NCI-H1417 (cell line): ENCODE measurements at regions not wholly inside any gene's neighbourhood (a gene's known extent, or its start where the extent isn't known, plus 50 kb on each side); places are given as distances from the start of the nearest gene placed in this dataset.
"Not testable (repeated sequence)": the region's sequence is repeated elsewhere in the genome, so short reads cannot be mapped to it uniquely, and the experiment has no call there.

Experiments used
- DNase-seq, 3 experiments: peaks; one replicate each; lab custom pipeline; 2025; lab: John Stamatoyannopoulos, UW

DNA sequence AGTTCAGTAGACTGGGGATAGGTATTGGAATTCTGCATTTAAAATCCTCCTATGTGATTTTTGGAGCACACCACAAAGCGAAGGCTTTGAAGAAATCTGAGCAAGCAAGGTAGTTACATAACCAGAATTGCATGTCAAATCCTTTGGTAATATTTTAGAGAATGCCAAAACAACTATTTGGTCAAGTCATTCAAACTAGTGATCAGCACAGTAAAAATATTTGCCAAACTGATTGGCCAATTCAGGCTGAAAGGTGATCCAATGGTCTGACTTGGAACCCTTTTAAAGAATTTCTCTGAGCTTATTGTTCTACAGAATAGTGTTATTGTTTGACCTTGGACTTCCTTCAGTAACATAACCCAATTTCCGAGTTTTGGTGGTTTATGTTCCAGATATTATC, 214.2 kb upstream of the ETAA1 start:
- no peak for DNase-seq

DNA sequence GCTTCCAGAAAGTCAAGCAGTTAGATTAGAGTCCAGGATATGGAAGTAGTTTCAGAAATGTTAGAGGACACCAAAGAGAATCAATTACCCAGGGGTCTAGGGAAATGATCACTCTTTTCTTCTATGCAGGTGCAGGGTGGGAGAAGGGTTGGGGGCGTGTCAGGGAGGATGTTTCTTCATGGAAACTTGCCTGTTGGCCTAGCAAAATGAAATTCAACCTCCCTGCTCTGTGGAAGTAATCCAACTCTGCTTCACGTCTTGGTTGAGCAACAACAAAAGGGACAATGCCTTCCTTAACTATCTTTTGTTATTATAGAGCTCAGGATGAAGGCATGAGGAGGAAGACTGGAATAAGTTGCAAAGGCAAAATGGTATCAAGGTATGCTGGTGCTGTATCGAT, 210.8 kb upstream of the ETAA1 start:
- no peak for DNase-seq

DNA sequence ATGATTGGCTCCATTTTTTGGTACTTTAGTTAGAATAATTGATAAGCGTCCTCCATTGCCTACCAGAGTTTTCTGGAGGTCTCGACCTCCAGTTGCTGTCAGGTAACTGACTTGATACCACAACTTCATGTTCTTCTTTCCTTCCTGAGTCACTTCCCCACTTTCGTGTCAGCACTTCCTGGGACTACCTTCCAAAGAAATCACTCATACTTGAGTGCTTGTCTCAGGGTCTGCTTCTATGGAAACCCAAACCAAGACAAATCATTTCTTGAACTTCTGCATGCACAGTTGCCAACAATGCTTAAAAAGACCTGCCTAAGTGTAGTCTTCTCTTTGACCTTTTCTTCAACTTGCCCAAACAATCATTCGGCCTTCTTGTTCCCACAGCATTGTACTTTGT, 210.3 kb upstream of the ETAA1 start:
- no peak for DNase-seq

DNA sequence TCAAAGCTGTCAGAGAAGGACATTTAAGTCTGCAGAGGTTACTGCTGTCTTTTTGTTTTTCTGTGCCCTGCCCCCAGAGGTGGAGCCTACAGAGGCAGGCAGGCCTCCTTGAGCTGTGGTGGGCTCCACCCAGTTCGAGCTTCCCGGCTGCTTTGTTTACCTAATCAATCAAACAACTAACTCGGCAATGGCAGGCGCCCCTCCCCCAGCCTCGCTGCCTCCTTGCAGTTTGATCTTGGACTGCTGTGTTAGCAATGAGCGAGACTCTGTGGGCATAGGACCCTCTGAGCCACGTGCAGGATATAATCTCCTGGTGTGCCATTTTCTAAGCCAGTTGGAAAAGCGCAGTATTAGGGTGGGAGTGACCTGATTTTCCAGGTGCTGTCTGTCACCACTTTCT, 201.8 kb upstream of the ETAA1 start:
- not testable (repeated sequence) for DNase-seq

DNA sequence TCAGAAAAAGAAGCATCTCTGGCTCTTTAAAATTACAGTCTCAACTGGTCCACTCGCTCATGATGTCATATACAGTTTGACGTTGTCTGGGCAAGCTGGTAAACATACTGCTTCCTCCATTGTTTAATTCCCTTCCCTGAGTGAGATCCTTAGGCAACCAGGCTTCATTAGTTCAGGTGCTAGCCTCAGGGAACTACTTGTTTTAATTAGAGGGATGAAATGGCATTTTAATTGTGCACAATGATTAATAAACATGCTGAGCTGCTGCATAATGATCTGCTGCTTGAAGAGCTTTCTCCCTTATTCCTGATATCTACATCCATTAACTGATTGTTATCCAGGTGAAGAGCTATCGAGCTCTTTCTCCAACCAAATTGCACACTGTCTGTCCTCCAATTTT, 195.6 kb upstream of the ETAA1 start:
- DNase-seq = peak in 2 of 3 experiments; percentile 66 to 96

DNA sequence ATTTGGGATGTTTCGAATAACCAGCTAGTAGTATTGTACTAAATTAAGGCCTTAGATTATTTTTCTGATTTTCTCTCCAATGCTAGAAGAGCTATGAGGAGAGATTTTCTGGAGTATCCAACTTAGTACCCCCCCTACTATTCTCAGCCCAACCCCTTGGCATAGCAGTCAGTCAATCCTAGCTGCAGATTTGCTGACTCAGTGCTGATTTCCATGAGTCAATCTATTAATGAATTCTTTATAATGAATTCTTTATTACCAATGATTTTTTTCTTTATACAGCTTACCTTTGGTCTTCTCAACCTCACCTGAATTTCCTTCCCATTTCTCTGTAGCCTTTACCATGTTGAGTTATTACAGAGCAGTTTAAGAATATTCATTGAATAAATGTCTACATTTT, 192.8 kb upstream of the ETAA1 start:
- no peak for DNase-seq

DNA sequence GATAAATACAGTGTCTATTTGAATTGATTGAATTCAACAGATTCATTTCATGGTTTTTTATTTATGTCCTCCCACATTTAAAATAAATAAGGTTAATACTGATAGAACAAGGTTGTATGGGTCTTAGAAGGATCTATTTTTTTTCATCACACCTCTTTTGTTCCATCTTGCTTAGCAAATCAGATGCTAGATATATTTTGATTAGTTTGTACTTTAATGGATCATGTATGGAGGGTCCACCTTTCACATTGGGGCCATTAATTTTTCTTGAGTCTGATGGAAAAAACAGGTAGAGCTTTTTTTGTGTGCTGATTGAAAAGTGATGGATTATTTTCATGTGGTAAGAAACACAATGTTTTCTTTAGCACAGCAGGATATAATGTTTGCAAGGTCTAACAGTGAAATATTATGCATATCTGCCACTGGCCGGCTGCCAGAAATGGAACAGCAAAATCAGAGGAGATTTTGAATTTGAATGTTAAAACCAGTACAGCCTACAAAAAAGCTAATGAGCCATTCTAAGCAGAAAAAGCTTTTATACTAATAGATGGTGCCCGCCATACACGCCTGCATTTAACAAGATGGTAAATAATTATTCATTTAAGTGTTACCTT, 188.1 kb upstream of the ETAA1 start:
- DNase-seq = peak; percentile 24 to 91 (median 67)

DNA sequence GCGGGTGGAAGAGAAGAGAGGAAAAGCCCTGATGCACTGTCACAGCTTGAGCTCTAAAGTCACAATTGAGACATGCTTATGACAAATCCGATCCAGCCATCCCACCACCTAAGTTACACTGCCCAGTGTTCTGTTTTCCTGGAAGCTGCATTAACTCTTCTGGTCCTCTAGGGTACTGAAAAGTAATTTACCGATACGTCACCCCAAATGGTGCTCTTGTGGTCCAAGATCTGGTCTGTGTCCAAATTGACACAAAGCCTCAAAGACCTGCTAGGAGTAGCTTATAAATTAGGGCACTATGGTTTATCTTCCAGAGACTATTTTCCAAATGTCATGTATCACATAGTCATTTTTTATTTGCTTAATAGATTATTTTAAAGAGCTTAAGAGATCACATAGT, 186.7 kb upstream of the ETAA1 start:
- DNase-seq = peak in 1 of 3 experiments; percentile 47

DNA sequence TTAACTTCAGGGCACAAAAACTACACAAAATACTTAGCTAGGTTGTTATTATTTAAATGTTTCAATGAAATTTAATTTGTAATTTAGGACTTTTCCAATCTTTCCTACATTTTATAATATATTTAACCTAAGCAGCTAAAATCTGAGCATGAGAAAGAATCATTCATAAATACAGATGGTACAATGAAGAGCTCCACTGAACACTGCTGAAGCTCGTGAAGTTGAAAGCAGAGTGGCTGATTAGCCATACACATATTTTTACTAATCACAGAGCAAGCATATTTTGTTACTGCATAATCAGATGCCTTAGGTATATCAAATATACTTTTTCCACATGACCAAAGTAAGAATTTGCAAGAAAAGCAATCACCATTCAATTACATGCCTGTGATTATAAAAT, 184.9 kb upstream of the ETAA1 start:
- no peak for DNase-seq

DNA sequence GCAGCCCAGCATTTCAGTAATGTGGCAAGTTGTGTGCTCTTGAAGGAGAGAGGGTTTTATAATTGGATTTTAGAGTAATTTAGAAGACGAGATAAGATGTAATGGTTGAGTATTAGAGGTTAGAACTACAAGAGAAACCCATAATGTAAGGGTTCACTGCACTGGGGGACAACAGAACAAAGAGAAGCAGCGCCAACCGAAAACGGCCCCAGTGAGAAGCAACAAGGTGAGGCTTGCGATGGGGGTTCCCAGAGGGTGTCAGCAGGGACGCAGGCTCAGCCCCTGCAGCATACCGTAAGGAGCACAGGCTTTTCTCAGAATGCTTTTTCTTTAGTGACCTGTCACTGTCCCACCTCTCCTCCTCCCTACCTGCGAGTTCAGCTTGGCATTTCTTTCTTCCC, 183.9 kb upstream of the ETAA1 start:
- no peak for DNase-seq

DNA sequence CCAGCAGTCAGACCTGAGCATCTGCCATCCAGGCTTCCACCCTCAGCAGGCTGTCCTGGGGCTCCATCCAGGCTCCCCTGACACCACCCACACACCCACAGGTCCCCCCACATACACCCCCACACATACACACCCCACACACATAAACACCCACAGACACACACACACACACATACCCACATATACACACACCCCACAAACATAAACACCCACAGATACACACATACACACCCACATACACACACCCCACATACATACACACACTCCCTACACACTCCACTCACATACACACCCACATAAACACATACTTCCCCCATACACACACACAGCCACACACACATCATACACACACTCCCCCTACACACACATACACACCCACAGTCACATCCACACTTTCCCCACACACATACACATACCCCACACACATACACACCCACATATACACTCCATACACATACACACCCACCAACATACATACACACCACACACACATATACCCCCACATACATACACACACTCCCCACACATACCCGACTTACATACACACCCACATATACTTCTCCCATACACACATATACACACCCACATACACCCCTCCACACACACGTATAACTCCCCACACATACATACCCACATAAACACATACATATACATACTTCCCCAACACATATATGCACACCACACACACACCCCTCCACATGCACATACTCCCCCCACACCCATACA, 183.3 kb upstream of the ETAA1 start:
- DNase-seq = no peak

DNA sequence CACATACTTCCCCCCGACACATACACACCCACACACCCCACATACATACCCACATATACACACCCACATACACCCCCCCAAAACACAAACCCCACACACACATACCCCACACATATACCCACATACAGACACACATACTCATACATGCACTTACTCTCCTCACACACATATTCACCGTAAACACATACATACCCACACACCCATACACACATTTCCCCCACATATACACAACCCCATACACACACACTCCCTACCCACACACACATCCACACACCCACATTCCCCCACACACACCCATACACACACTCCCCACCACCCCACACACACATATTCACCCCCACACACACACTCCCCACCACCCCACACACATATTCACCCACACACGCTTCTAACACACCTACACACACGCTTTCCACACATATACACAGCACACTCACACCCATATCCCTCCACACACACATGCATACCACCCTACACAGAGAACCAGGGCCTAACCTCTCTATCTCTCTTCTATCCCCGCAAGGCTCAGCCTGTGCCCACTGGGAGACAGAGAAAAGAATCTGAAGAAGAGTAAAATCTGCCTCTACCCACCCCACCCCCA, 182.4 kb upstream of the ETAA1 start:
- DNase-seq = no peak

DNA sequence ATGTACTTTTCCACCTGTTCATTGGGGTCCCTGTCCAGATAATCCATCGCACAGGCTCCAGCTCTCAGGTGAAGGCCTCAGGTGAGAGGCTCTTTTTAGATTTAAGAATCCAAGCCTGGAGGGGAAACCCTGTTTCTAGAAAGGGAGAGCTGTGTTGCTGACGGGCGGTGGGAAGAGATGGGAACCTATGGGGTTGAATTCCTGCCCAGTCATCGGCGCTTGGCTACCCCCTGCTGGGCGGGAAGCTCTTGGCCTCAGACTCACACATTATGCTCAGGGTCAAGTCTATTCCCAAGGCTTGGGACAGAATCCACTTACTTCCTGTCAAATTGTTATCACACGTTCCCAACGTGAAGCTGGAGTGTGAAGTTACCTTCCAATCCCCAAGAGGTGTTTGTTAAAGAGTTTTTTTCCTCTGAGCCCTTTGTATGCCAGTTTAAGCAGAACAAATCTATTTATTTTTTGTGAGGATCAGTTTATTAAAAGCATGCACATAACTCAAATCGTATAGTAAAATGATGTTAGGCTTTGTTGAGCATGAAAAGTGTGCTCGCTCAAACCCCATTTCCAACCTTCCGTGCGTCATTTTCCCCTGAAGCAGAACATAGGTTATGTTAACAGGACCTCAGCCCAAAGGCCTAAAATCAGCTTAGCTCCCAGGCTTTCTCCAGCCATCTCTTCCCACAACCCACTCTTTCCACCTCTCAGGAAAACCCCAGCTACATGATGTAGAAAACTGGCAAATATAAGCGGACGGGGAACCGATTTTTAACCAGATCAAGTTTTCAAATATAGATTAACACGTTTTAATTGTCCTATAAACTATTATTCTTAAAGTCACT, 181.7 kb upstream of the ETAA1 start:
- DNase-seq = peak; percentile 6 to 24 (median 8)

DNA sequence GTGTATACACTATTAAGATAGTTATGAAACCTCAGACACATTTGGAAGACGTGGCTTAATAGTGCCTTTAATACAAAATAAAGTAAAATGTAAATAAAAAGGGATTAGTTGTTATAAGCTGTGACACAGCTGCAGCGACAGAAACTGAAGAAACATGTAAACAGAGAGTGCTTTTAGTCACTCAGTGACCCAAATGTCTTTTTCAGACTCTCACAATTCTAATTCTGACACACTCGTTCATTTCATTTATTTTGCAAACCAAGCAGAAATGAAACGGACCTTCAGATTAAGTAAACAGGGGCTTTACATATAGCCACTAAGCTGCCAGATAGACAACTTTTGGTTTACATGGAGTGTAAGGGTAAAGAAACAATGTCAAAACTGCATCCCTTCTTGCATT, 181.0 kb upstream of the ETAA1 start:
- no peak for DNase-seq

DNA sequence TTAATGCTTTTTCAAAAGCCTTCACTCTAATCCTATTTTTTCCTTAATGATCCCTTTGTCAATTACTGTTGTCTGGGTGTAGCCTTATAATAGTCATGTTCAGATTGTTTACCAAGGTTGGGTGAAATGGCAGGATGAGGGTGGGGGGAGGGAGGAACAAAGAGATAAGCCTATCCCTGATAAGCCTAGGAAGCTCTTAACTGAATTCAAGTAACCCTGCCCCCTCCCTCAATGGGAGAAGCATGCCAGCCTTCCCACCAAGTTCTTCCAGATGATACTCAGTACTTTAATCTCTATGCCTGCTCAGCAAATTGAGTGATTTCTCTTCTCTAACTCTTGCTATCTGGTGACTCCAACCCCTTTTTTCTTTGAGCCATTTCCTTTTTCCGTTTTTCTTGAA, 180.3 kb upstream of the ETAA1 start:
- peak in 1 of 3 experiments; percentile 44 for DNase-seq

DNA sequence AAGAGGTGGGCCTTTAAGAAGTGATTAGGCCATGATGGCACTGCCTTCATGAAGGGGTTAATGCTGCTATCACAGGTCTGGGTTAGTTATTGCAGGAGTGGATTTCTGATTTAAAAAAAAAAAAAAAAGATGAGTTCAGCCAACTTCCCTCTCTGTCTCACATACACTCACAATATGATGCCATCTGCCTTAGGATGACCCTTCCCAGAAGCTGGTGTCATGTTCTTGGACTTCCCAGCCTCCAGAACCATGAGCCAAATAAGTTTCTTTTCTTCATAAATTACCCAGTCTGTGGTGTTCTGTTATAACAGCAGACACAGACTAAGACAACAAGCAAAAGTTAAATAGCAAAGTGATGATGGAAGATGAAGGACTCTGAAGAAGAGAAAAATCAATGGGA, 179.7 kb upstream of the ETAA1 start:
- no peak for DNase-seq

DNA sequence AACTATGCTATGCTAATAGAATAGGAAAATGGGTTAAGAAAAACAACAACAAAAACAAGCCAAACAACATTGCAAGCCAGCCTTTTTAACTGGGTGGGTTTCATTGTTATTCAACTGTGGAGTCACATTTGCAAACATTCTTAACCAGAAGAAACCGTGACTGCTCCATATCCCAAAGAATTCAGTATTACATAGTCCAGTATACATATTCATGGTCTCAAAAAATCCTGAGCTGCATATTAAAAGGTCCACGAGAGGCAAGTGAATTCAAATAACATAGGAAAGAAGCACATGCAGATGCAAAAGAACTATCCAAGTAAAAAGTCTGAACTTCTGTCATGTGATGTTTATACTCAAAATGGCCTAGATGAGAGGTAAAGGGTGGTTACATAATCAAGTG, 179.1 kb upstream of the ETAA1 start:
- DNase-seq = no peak

DNA sequence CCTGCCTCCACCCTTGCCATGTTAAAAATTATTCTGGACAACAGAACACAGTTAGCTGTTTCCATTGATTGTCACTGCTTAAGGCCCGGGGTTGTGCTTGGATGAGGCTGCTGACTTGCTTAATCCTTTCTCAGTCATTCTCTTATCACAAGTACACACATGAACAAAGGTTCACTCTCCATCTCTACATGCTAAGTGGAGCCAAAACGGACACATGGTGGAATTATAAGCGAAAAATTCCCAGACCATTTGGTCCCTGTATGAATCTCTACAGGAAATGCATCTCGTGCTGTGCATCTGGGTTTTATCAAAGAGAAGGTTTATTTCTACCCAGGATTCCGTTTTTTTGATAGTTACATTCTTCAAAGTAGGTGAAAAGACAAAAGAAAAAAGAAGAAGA, 177.5 kb upstream of the ETAA1 start:
- no peak for DNase-seq

DNA sequence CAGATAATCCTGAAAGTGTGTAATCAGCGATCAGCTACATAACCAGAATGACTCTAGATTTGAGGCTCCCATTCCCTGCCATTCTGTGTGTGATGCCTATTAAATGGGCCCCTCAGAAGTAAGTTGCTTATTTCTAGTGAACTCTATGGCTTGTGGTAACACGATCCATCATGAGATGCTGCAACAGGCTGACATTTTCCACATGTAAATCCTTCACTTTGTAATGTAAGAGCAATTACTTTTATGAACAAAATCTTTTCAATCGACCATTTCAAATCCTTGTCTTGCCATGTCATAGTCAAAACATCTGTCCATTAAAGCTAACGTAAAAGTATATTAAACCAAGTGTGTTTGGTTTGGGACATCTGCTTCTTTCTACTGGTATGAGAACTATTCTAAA, 175.9 kb upstream of the ETAA1 start:
- DNase-seq = peak in 1 of 3 experiments; percentile 65

DNA sequence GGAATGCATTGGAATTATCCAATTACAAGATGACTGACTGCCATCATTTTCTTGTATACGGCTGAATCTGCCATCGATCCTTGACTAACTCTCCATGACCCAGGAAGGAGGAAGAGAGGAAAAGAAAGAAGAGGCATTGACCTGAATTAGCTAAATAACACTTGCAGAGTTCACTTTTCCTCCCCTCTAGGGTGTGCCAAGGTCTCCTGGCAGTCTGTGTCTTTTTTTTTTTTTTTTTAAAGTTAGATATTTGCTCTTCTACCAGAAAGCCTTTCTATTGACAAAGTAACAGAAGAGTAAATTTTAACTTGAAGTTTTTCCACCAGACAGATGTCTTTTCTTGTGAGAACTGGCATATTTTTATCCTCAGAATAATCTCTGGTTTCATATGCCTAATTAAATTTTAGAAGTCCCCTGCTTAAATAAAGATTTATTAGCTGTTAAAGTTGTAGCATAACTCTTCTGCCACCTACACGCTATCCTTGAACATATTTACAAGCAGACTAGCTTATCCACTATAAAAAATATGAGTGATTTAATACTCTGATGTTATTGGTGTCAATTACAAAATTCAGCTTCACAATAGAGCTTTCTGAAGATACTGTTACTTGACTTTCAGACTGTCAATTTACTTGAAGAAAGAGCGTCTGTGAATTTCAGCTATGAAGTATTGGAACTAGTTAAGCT, 171.7 kb upstream of the ETAA1 start:
- DNase-seq = no peak

DNA sequence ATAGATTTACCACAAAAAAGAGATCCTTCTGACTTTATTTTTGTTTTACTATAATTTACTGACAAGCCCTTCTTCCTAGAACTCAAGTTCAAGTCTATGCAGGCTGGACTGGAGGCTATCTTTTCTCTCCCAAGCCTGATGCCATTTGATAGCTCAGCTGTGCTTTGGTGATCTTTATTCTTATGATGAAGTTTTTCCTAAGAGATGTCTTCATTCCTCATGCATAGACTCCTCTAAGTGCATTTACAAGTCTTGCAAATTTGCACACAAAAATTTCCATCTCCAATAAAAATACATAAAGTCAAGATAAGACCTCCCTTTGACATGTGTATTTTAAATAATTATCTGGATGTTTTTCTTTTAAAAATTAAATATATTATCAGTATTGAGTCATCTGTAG, 167.4 kb upstream of the ETAA1 start:
- DNase-seq = no peak

DNA sequence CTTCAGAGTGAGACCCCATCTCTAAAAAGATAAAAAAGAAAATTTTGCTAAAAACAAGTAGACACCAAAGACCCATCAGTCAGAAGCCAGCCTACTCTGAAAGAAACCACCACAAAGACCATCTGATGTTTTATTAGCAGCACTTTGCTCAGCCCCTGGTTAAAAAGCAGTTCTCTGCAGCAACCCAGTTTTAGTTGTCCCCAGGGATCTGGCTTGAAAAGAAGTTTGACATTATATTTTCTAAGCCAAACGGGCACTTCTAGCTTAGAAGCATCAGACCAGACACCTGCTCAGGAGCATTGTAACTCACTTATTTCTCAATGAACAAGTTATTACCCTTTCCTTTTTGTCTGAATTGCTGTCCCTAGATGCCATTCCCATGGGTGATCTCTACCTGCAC, 164.2 kb upstream of the ETAA1 start:
- peak in 1 of 3 experiments; percentile 82 for DNase-seq
